Stomach (tissue), 4 donors: ENCODE measurements at regions not wholly inside any gene's neighbourhood (a gene's known extent, or its start where the extent isn't known, plus 50 kb on each side); places are given as distances from the start of the nearest gene placed in this dataset.

Experiments used
- POLR2A ChIP-seq, 4 donors: fragments of 450-650 bp; IDR thresholded peaks; one replicate each; pipeline ENCODE4 v1.6.1; 2016; ENCODE audit warnings: antibody characterized with exemption in 4 of 4, control low read depth in 2 of 4, mild to moderate bottlenecking in 1 of 4, moderate library complexity in 1 of 4
- TF ChIP-seq, protein P1 (sequence below), 7 experiments: fragments of 450-650 bp in 4 of 7; fragments of 200-600 bp in 3 of 7; sonication (generic) in 3 of 7; IDR thresholded peaks; one replicate each; pipeline ENCODE4 v1.5.1; 2016 to 2019; ENCODE audit warnings: antibody characterized with exemption in 7 of 7, control low read depth in 2 of 7, mild to moderate bottlenecking in 1 of 7

DNA sequence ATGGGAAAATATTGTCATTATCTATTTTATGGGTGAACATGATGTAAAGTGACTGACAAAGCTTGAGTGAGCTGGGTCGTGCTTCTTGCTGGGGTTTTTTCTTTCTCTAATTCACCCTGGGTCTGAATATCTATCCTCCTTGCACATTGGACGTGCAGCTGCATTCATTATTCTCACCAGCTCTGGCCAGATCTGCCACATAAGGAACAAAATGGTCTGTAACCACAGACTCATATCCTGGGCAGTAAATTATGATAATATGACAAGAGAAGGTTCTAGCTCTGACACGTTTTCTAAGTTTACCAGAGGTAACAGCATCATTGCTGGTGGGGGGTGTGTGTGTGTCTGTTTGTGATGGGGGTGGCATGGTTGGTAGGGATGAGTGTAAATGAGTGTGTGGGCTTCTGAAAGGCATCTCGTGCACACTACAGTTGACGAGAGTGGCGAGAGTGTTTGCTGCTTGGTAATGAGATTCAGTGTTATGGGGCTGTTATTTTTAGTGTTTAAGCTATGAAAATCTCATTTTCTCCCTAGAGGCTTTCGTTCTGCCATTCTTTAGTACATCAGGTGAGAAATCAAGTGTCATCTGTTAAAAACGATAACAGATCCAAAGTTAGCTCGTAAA is 418.4 kb downstream of the PDCD6IP start:
- no peak for TF ChIP-seq POLR2A (IDR thresholded peaks at IDR 0.05)
- TF ChIP-seq, protein P1, sequence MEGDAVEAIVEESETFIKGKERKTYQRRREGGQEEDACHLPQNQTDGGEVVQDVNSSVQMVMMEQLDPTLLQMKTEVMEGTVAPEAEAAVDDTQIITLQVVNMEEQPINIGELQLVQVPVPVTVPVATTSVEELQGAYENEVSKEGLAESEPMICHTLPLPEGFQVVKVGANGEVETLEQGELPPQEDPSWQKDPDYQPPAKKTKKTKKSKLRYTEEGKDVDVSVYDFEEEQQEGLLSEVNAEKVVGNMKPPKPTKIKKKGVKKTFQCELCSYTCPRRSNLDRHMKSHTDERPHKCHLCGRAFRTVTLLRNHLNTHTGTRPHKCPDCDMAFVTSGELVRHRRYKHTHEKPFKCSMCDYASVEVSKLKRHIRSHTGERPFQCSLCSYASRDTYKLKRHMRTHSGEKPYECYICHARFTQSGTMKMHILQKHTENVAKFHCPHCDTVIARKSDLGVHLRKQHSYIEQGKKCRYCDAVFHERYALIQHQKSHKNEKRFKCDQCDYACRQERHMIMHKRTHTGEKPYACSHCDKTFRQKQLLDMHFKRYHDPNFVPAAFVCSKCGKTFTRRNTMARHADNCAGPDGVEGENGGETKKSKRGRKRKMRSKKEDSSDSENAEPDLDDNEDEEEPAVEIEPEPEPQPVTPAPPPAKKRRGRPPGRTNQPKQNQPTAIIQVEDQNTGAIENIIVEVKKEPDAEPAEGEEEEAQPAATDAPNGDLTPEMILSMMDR (IDR thresholded peaks at IDR 0.05) = no peak
